Skin epidermis (tissue), 12 donors: ENCODE measurements at regions not wholly inside any gene's neighbourhood (a gene's known extent, or its start where the extent isn't known, plus 50 kb on each side); places are given as distances from the start of the nearest gene placed in this dataset.
"Not testable (repeated sequence)": the region's sequence is repeated elsewhere in the genome, so short reads cannot be mapped to it uniquely, and the experiment has no call there.

Experiments used
- H3K27ac ChIP-seq, 21 experiments: fragments of 200-600 bp; sonication (generic) in 11 of 21; one replicate each; pipeline ENCODE4 v1.5.0; 2020; ENCODE audit warnings: mild to moderate bottlenecking in 3 of 21, inconsistent platforms in 2 of 21, moderate library complexity in 2 of 21
- H3K4me3 ChIP-seq, 7 experiments: fragments of 200-600 bp; sonication (generic) in 2 of 7; one replicate each; pipeline ENCODE4 v1.5.0; 2020; ENCODE audit warnings: inconsistent platforms in 2 of 7, mild to moderate bottlenecking in 2 of 7, moderate library complexity in 1 of 7

GRCh38 chr16:87160234-87160636 lies 157.0 kb downstream of the C16orf95 start:
- H3K27ac ChIP-seq, result no peak overlapping the region
- H3K4me3 ChIP-seq, result no peak overlapping the region

- H3K27ac ChIP-seq, result no peak overlapping the region
Measured at GRCh38 chr16:87160701-87161337, 156.4 kb downstream of the C16orf95 start.

GRCh38 chr16:87161410-87161809 lies 155.8 kb downstream of the C16orf95 start:
- not testable (repeated sequence) for H3K27ac ChIP-seq, H3K4me3 ChIP-seq

More at GRCh38 chr16:87160701-87161337, 156.4 kb downstream of the C16orf95 start:
- no peak overlapping the region for H3K4me3 ChIP-seq

- H3K27ac ChIP-seq, result no peak overlapping the region
- no peak overlapping the region for H3K4me3 ChIP-seq
Measured at GRCh38 chr16:87161822-87162676, 155.1 kb downstream of the C16orf95 start.

GRCh38 chr16:87162799-87163198 lies 154.4 kb downstream of the C16orf95 start:
- H3K4me3 ChIP-seq, H3K27ac ChIP-seq: not testable (repeated sequence)

- Histone ChIP-seq H3K27ac (no peak overlapping the region), H3K4me3 (no peak overlapping the region)
Measured at GRCh38 chr16:87163637-87164036, 153.6 kb downstream of the C16orf95 start.

- H3K27ac ChIP-seq, result no peak overlapping the region
- H3K4me3 ChIP-seq, result no peak overlapping the region
Measured at GRCh38 chr16:87165151-87165550, 152.0 kb downstream of the C16orf95 start.

- H3K4me3 ChIP-seq, result no peak overlapping the region
- H3K27ac ChIP-seq, result no peak overlapping the region
Measured at GRCh38 chr16:87165885-87166284, 151.3 kb downstream of the C16orf95 start.

GRCh38 chr16:87166321-87166720 lies 150.9 kb downstream of the C16orf95 start:
- Histone ChIP-seq H3K27ac (no peak overlapping the region), H3K4me3 (no peak overlapping the region)

GRCh38 chr16:87166934-87167333 lies 150.3 kb downstream of the C16orf95 start:
- Histone ChIP-seq H3K27ac (no peak overlapping the region), H3K4me3 (no peak overlapping the region)

- no peak overlapping the region for H3K27ac ChIP-seq
- H3K4me3 ChIP-seq, result no peak overlapping the region
Measured at GRCh38 chr16:87169509-87169995, 147.6 kb downstream of the C16orf95 start.

GRCh38 chr16:87170310-87170709 lies 146.9 kb downstream of the C16orf95 start:
- no peak overlapping the region for H3K27ac ChIP-seq
- H3K4me3 ChIP-seq, result no peak overlapping the region

- H3K27ac ChIP-seq, result no peak overlapping the region
- no peak overlapping the region for H3K4me3 ChIP-seq
Measured at GRCh38 chr16:87171723-87172122, 145.5 kb downstream of the C16orf95 start.

- H3K27ac ChIP-seq, result no peak overlapping the region
Measured at GRCh38 chr16:87172632-87173031, 144.6 kb downstream of the C16orf95 start.

GRCh38 chr16:87173294-87173893 lies 143.8 kb downstream of the C16orf95 start:
- no peak overlapping the region for H3K27ac ChIP-seq
- H3K4me3 ChIP-seq, result no peak overlapping the region

More at GRCh38 chr16:87172632-87173031, 144.6 kb downstream of the C16orf95 start:
- H3K4me3 ChIP-seq, result no peak overlapping the region

- H3K4me3 ChIP-seq, result no peak overlapping the region
Measured at GRCh38 chr16:87174061-87174460, 143.1 kb downstream of the C16orf95 start.

GRCh38 chr16:87176735-87177134 lies 140.5 kb downstream of the C16orf95 start:
- Histone ChIP-seq H3K4me3 (no peak overlapping the region), H3K27ac (no peak overlapping the region)

More at GRCh38 chr16:87174061-87174460, 143.1 kb downstream of the C16orf95 start:
- no peak overlapping the region for H3K27ac ChIP-seq

- Histone ChIP-seq H3K27ac (no peak overlapping the region), H3K4me3 (no peak overlapping the region)
Measured at GRCh38 chr16:87177673-87178072, 139.5 kb downstream of the C16orf95 start.

GRCh38 chr16:87178177-87178863 lies 138.9 kb downstream of the C16orf95 start:
- no peak overlapping the region for H3K4me3 ChIP-seq
- no peak overlapping the region for H3K27ac ChIP-seq

GRCh38 chr16:87178977-87179376 lies 138.2 kb downstream of the C16orf95 start:
- H3K4me3 ChIP-seq, result no peak overlapping the region
- H3K27ac ChIP-seq, result no peak overlapping the region
